C4-2B (cell line): ENCODE measurements at regions not wholly inside any gene's neighbourhood (a gene's known extent, or its start where the extent isn't known, plus 50 kb on each side); places are given as distances from the start of the nearest gene placed in this dataset.

Experiments
- H3K27ac ChIP-seq: fragments of 450-650 bp; 2 replicates; pipeline ENCODE4 v1.5.1; 2017
- CTCF ChIP-seq: fragments of 450-650 bp; conservative IDR thresholded peaks from 2 replicates; pipeline ENCODE4 v1.5.1; 2017; ENCODE audit warnings: mild to moderate bottlenecking
- ZFX ChIP-seq: fragments of 450-650 bp; IDR thresholded peaks from 2 replicates; pipeline ENCODE4 v1.6.1; 2017

- no peak overlapping the region for H3K27ac ChIP-seq
- no peak for TF ChIP-seq CTCF
- no peak for TF ChIP-seq ZFX
Measured at GRCh38 chr2:107728586-107728985, 98.1 kb upstream of the RGPD4 start.

GRCh38 chr2:107729440-107729839 is 97.3 kb upstream of the RGPD4 start:
- TF ChIP-seq CTCF (no peak), ZFX (no peak)
- H3K27ac ChIP-seq, result no peak overlapping the region

- H3K27ac ChIP-seq, result no peak overlapping the region
- no peak for TF ChIP-seq CTCF
- no peak for TF ChIP-seq ZFX
Measured at GRCh38 chr2:107730898-107731297, 95.8 kb upstream of the RGPD4 start.

- TF ChIP-seq ZFX, result no peak
- TF ChIP-seq CTCF, result no peak
- H3K27ac ChIP-seq, result no peak overlapping the region
Measured at GRCh38 chr2:107731435-107731834, 95.3 kb upstream of the RGPD4 start.

GRCh38 chr2:107735201-107735600 is 91.5 kb upstream of the RGPD4 start:
- TF ChIP-seq ZFX (no peak), CTCF (no peak)
- no peak overlapping the region for H3K27ac ChIP-seq

- H3K27ac ChIP-seq, result no peak overlapping the region
- TF ChIP-seq CTCF, result no peak
- no peak for TF ChIP-seq ZFX
Measured at GRCh38 chr2:107737756-107738155, 88.9 kb upstream of the RGPD4 start.

- TF ChIP-seq ZFX, result no peak
- TF ChIP-seq CTCF, result no peak
- no peak overlapping the region for H3K27ac ChIP-seq
Measured at GRCh38 chr2:107738266-107738665, 88.4 kb upstream of the RGPD4 start.

GRCh38 chr2:107740300-107740699 is 86.4 kb upstream of the RGPD4 start:
- no peak for TF ChIP-seq ZFX
- TF ChIP-seq CTCF, result no peak
- no peak overlapping the region for H3K27ac ChIP-seq
